ENCODE measurements at regions not wholly inside any gene's neighbourhood (a gene's known extent, or its start where the extent isn't known, plus 50 kb on each side); places are given as distances from the start of the nearest gene placed in this dataset.

DNA sequence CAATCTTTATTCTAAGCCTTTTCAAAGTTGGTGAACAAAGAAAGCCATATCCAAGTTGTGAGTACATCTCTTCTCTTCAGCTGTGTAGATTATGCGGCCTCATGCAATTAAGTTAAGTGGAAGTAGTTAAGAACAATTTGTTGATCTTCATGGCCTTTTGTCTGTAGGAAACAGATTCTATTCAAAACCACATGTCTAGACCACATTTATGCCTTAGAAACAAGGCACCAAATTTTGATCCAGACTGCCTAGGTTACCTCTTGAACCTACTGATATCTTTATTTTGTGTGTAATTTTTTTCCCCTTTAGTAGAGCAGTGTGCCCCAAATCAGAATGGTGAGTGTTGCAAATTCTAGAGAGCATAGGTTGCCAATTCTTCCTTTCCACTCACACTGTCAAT is 101.6 kb upstream of the CERS6 start:
- Histone ChIP-seq H3K4me1 (ENCODE audit: insufficient read depth, low read length) (peaks cover 3% of the 10 kb centered on the region), H3K27me3 (ENCODE audit: insufficient read depth, low read length) (no peaks in the 10 kb centered on the region), H3K9me3 (ENCODE audit: low read depth, low read length) (no peaks in the 10 kb centered on the region), H3K4me3 (ENCODE audit: low read length) (no peak overlapping the region)

DNA sequence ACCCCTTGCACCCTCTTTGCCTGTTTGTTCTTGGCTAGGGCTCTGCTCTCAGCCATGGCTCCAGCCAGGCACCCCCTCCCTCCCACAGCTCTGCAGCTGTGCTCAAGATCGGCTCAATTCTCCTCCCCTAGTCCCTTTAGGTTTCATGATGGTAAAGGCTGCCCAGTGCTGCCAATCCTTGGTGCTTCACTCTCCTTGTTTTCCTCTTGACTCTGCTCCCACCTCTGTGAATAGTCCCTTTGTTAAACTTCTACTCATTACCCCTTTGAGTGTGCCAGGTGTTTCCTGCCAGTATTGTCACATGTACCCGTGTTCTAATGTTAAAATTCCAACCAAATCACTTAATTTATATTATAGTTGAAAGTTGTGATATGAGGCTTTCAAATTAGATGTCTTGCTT is 101.0 kb upstream of the CERS6 start:
- peaks cover 3% of the 10 kb centered on the region for H3K4me1 ChIP-seq (ENCODE audit: insufficient read depth, low read length)
- H3K9me3 ChIP-seq (ENCODE audit: low read depth, low read length) = no peaks in the 10 kb centered on the region
- no peaks in the 10 kb centered on the region for H3K27me3 ChIP-seq (ENCODE audit: insufficient read depth, low read length)
- H3K4me3 ChIP-seq (ENCODE audit: low read length) = no peak overlapping the region

DNA sequence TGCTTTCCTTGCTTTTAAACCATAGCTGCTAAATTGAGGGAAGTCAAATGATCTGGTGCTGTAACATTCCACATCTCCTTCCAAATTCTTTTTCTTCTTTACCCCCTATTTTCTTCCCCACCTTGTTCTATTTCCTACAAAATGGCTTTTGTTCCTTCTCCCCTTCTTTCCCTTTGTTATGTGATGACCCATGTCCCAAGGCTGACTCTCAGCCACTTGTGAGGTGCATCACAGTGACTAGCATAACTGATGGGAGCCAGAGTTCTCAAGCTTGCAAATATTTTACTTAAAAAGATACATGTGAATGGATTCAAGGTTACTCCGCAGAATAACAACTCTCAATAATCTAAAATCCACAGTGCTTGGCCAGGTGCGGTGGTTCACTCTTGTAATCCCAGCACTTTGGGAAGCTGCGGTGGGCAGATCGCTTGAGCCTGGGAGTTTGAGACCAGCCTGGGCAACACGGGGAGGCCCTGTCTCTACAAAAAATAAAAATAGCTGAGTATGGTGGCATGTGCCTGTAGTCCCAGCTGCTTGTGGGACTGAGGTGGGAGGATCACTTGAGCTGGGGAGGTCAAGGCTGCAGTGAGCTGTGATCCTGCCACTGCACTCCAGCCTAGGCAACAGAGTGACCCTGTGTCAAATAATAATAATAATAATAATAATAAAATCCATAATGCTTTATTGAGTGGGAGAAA is 100.1 kb upstream of the CERS6 start:
- Histone ChIP-seq H3K4me1 (ENCODE audit: insufficient read depth, low read length) (peaks cover 3% of the 10 kb centered on the region), H3K9me3 (ENCODE audit: low read depth, low read length) (no peaks in the 10 kb centered on the region), H3K27me3 (ENCODE audit: insufficient read depth, low read length) (no peaks in the 10 kb centered on the region), H3K4me3 (ENCODE audit: low read length) (no peak overlapping the region)

DNA sequence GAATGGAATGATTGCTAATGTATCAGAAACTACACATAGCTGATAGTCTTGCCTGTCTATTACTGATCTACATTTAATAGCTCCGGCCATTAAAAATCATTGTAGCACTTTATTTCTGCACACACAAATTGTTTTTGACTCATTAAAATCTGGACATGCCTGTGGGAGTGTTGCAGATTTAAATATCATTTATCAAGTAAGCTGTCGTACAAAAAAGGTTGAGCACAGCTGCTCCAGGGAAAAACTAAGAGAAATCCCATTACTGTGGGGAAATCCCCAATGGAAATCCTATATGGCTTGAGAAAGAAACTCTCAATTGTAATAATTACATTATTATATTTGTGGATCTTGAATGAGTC is 99.6 kb upstream of the CERS6 start:
- Histone ChIP-seq H3K27me3 (ENCODE audit: insufficient read depth, low read length) (no peaks in the 10 kb centered on the region), H3K4me1 (ENCODE audit: insufficient read depth, low read length) (peaks cover 3% of the 10 kb centered on the region), H3K9me3 (ENCODE audit: low read depth, low read length) (no peaks in the 10 kb centered on the region)

DNA sequence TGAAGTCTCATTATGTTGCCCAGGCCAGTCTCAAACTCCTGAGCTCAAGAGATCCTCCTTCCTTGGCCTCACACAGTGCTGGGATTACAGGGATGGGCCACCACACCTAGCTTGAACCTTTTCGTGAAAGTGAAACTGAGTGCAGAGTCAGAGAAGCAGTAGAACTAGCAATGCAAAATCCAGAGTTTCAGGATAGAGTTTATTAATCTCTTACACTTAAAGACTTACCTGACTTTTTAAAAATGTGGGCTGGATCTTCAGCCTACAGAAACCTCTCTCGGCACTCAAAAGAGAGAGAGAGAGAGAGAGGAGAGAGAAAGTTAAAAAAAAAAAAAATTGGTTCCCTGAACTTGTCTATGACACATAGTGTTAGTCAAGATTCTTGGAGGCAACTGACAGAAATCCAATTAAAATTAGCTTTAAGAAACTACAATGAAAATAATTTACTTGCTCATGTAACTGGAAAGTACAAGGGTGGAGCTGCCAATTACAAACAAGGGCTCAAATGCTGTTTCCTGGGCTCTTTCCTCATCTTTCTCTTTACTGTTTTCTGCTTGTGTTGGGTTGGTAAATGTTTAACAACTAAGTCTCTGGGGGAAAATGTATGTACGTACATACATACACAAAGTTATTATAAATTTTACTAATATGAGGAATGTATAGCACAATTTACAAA is 98.1 kb upstream of the CERS6 start:
- no peaks in the 10 kb centered on the region for H3K9me3 ChIP-seq (ENCODE audit: low read depth, low read length)
- H3K27me3 ChIP-seq (ENCODE audit: insufficient read depth, low read length) = no peaks in the 10 kb centered on the region
- peaks cover 4% of the 10 kb centered on the region for H3K4me1 ChIP-seq (ENCODE audit: insufficient read depth, low read length)
- H3K4me3 ChIP-seq (ENCODE audit: low read length) = no peak overlapping the region

More for the DNA sequence above, 99.6 kb upstream of the CERS6 start:
- H3K4me3 ChIP-seq (ENCODE audit: low read length) = no peak overlapping the region

DNA sequence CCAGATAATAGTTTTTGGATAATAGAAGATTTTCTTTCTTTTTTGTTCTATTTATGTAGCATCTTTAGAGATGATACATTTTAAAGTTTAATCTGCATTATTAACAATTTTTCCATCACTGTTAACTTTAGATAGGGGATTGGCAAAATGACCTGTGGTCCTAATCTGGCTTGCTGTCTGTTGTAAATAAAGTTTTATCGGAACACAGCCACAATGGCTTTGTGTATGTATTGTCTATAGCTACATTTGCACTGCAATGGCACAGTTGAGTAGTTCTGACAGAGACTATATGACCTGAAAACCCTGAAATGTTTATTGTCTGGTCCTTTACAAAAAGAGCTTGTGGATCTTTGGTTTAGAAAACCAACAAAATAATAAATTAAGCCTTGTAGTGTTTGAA is 97.0 kb upstream of the CERS6 start:
- Histone ChIP-seq H3K4me3 (ENCODE audit: low read length) (no peak overlapping the region), H3K9me3 (ENCODE audit: low read depth, low read length) (no peaks in the 10 kb centered on the region), H3K27me3 (ENCODE audit: insufficient read depth, low read length) (no peaks in the 10 kb centered on the region), H3K4me1 (ENCODE audit: insufficient read depth, low read length) (peaks cover 15% of the 10 kb centered on the region)

DNA sequence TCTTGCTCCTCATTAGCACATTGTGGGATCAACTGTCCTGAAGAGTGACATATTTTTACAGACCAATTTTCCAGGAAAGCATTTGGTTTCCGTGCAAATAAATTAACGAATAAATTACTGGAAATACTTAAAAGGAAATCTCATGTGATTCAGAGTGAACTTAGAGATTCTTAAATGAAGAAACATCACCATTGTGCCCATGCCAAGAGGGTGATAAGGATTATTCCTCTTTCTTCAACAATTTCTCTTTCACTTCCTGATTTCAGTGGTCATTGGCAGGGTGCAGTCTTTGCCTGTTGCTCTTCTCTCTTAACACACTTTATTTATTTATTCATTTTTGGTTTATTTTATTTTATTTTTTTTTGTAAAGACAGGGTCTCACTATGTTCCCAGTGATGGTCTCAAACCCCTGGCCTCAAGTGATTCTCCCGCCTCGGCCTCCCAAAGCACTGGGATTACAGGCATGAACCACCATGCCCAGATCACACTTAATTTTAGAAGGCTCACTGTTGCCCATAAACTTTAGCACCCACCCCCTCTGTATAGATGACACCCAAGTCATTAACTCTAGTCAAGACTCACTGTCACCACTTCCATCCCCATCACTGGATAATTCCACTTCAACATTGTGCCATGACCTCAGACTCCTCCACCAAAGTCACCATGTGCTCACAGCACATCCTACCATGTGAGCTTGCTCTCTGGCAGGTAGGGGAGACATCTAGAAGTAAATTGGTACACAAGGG is 92.6 kb upstream of the CERS6 start:
- H3K9me3 ChIP-seq (ENCODE audit: low read depth, low read length) = no peaks in the 10 kb centered on the region
- no peak overlapping the region for H3K4me3 ChIP-seq (ENCODE audit: low read length)
- no peaks in the 10 kb centered on the region for H3K27me3 ChIP-seq (ENCODE audit: insufficient read depth, low read length)
- peaks cover 23% of the 10 kb centered on the region for H3K4me1 ChIP-seq (ENCODE audit: insufficient read depth, low read length)

DNA sequence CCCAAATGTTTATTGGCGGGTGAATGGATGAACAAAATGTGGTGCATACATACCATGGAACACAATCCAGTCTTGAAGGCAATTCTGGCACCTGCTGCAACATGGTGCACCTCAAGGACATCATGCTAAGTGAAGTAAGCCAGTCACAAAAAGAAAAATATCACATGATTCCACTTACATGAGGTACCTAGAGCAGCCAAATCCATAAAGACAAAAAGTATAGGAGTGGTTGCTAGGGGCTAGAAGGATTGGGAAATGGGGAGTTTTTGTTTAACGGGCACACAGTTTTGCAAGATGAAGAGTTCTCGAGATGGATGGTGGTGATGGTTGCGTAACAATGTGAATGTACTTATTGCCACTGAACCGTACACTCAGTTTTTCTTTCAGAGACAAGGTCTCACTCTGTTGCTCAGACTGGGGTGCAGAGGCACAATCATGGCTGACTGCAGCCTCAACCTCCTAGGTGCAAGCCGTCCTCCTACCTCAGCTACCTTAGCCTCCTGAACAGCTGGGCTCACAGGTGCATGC is 90.9 kb upstream of the CERS6 start:
- no peak overlapping the region for H3K4me3 ChIP-seq (ENCODE audit: low read length)
- no peaks in the 10 kb centered on the region for H3K9me3 ChIP-seq (ENCODE audit: low read depth, low read length)
- peaks cover 23% of the 10 kb centered on the region for H3K4me1 ChIP-seq (ENCODE audit: insufficient read depth, low read length)
- H3K27me3 ChIP-seq (ENCODE audit: insufficient read depth, low read length) = no peaks in the 10 kb centered on the region

DNA sequence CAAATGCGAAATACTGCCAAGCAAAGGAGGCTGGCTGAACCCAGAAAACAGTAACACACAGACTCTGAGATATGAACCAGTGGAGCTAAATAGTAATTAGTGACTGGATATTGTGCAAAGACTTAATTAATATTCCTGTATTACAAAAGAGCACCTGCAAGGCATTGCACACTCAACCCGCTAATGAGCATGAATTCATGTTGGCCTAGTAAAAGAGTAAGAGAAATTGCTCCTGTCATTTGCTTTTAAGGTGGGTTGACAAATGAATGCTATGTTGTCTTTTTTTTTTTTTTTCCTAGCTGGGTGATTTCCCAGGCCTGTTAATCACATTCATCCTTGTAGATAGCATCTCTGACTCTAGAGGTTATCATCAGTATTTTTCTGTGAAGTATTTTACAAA is 87.0 kb upstream of the CERS6 start:
- H3K27me3 ChIP-seq (ENCODE audit: insufficient read depth, low read length) = no peaks in the 10 kb centered on the region
- H3K4me1 ChIP-seq (ENCODE audit: insufficient read depth, low read length) = peaks cover 22% of the 10 kb centered on the region
- no peak overlapping the region for H3K4me3 ChIP-seq (ENCODE audit: low read length)
- H3K9me3 ChIP-seq (ENCODE audit: low read depth, low read length) = peaks cover 5% of the 10 kb centered on the region

DNA sequence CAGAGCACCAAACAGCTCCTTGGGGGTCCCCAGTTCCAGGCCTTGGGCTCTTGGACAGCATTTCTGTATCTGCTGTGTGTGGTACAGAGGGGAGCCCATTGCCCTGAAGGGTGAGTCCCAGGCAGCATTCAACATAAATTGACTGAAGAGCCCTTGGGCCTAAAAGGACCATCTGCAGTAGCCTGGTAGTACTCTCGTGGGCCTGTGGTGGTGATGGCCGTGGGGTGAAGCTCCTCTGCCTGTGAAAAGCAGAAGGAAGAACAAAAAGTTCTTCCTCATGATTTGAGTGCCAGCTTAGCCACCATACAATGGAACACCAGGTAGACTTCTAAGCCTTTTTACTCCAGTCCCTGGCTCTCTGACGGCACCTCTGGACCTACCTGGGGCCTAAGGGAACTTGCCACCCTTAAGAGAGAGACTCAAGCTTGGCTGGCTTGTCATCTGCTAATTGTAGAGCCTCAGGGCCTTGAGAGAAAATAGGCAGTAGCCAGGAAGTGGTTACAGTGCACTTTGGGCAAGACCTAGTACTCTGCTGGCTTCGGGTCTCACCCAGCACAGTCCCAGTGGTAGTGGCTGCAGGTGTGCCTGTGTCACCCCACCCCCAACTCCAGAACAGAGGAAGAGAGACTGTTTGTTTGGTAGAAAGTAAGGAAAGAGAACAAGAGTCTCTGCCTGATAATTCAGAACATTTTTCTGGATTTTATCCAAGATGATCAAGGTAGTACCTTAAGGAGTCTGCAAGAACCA is 84.6 kb upstream of the CERS6 start:
- Histone ChIP-seq H3K9me3 (ENCODE audit: low read depth, low read length) (peaks cover 5% of the 10 kb centered on the region), H3K4me1 (ENCODE audit: insufficient read depth, low read length) (peaks cover 10% of the 10 kb centered on the region), H3K27me3 (ENCODE audit: insufficient read depth, low read length) (no peaks in the 10 kb centered on the region), H3K4me3 (ENCODE audit: low read length) (no peak overlapping the region)

DNA sequence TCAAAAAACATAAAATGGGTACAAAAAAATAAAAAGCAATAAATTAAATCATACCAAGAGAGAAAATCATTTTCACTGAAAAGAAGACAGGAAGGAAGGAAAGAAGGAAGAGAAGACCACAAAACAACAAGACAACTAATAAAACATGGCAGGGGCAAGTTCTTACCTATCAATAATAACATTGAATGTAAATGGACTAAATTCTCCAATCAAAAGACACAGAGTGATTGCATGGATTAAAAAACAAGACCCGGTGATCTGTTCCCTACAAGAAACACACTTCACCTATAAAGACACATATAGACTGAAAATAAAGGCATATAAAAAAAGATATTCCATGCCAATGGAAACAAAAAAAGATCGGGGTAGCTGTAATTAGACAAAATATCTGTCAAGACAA is 82.6 kb upstream of the CERS6 start:
- Histone ChIP-seq H3K9me3 (ENCODE audit: low read depth, low read length) (peaks cover 5% of the 10 kb centered on the region), H3K27me3 (ENCODE audit: insufficient read depth, low read length) (no peaks in the 10 kb centered on the region), H3K4me3 (ENCODE audit: low read length) (no peak overlapping the region), H3K4me1 (ENCODE audit: insufficient read depth, low read length) (peaks cover 10% of the 10 kb centered on the region)

DNA sequence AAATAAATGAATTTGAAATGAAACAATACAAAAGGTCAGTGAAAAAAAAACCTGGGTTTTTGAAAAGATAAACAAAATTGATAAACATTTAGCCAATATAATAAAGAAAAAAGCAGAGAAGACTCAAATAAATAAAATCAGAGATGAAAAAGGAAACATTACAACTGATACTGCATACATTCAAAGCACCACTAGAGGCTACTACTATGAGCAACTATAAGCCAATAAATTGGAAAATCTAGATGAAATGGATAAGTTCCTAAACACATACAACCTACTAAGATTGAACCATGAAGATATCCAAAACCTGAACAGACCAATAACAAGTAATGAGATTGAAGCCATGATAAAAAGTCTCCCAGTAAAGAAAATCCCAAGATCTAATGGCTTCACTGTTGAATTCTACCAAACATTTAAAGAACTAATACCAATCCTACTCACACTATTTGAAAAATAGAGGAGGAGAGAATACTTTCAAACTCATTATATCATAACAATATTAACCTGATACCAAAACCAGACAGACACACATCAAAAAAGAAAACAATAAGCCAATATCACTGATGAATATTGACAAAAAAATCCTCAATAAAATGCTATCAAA is 80.8 kb upstream of the CERS6 start:
- peaks cover 10% of the 10 kb centered on the region for H3K4me1 ChIP-seq (ENCODE audit: insufficient read depth, low read length)
- H3K4me3 ChIP-seq (ENCODE audit: low read length) = no peak overlapping the region
- H3K9me3 ChIP-seq (ENCODE audit: low read depth, low read length) = peaks cover 5% of the 10 kb centered on the region
- H3K27me3 ChIP-seq (ENCODE audit: insufficient read depth, low read length) = no peaks in the 10 kb centered on the region

DNA sequence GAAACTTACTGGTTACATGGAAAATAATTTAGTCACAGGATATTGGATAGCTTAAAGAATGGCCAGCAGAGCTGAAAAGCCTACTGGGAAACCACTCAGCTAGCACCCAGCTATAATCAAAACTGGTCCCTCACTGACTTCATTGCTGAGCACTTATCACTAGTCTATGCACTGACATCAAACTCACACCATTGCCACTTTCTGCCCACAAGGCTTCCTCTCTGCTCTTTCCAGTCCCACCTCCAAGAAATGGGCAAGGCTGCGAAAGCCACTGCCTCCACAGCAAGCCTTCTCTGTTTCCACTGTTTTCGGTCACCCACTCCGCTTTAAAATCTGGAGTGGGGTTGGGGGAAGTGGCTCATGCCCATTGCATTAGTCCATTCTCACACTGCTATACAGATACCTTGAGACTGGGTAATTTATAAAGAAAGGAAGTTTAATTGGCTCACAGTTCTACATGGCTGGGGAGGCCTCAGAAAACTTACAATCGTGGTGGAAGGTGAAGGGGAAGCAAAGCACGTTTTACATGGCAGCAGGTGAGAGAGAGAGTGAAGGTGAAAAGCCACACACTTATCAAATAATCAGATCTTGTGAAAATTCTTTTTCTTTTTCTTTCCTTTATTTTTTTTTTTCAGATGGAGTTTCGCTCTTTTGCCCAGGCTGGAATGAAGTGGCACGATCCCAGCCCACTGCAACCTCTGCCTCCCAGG is 77.0 kb upstream of the CERS6 start:
- Histone ChIP-seq H3K4me3 (ENCODE audit: low read length) (no peak overlapping the region), H3K27me3 (ENCODE audit: insufficient read depth, low read length) (no peaks in the 10 kb centered on the region), H3K9me3 (ENCODE audit: low read depth, low read length) (no peaks in the 10 kb centered on the region), H3K4me1 (ENCODE audit: insufficient read depth, low read length) (no peaks in the 10 kb centered on the region)

DNA sequence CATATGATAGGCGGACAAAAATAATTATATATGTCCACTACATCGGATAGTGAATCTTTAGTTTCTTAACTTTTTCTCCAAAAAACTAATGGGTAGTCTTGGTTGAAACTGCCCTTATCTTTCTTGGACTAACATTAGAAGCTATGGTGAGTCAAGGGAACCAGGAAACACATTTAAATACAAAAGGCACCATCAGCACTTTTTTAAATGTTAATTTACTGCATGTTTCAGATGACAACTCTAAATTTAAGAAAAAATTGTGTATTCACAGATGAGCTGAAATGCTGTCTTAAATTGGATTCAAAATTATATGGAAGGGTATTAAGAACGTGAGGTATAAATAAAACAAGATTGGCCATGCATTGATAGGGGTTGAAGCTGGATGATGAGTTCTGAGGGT is 75.6 kb upstream of the CERS6 start:
- H3K9me3 ChIP-seq (ENCODE audit: low read depth, low read length) = no peaks in the 10 kb centered on the region
- H3K4me1 ChIP-seq (ENCODE audit: insufficient read depth, low read length) = no peaks in the 10 kb centered on the region
- H3K27me3 ChIP-seq (ENCODE audit: insufficient read depth, low read length) = no peaks in the 10 kb centered on the region
- H3K4me3 ChIP-seq (ENCODE audit: low read length) = no peak overlapping the region

Measured in mononuclear cell (primary cell).